NCI-H1436 treated with DMSO at 0.1 percent for 48 hours (cell line): ENCODE measurements at regions not wholly inside any gene's neighbourhood (a gene's known extent, or its start where the extent isn't known, plus 50 kb on each side); places are given as distances from the start of the nearest gene placed in this dataset.

Experiments used
- DNase-seq: peaks from one replicate; lab custom pipeline; 2025; lab: John Stamatoyannopoulos, UW

GRCh38 chr4:112847781-112848180 lies 201.7 kb upstream of the ANK2 start:
- DNase-seq, result no peak

DNA sequence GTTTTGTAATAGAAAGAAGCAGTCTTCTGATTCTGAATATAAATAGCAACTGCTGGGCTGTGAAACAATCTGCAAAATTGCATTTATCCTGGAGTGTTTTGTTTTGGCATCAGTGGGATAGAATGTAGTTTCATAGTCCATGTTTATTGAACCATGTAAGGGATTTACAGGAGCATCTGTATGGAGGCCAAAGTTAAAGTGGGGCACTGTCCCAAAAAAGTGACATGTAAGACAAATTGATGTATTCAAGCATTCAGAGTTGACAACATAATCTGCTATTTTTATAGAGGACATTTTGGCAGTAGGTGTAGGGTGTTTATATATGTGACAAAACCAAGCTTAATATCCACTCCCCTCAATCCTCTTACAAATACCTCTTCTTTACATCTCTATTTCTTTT lies 200.5 kb upstream of the ANK2 start:
- no peak for DNase-seq

DNA sequence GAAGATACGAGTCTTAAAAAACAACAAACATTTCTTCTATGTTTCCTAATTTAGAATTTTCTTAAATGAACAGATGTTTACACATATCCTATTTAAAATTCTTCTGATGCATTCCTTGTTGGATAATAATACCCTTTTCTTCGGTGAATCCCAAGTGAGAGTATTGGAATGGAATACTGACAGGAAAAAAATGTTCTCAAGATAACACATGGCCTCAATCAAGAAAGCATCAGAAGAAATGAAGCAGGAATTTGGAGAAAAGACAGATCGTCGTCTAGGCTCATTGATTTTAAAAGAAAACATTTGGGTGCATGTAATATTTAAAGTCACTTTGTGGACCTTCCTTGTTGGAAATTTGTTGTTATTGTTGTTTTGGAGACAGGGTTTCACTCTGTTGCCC lies 196.9 kb upstream of the ANK2 start:
- DNase-seq, result no peak

DNA sequence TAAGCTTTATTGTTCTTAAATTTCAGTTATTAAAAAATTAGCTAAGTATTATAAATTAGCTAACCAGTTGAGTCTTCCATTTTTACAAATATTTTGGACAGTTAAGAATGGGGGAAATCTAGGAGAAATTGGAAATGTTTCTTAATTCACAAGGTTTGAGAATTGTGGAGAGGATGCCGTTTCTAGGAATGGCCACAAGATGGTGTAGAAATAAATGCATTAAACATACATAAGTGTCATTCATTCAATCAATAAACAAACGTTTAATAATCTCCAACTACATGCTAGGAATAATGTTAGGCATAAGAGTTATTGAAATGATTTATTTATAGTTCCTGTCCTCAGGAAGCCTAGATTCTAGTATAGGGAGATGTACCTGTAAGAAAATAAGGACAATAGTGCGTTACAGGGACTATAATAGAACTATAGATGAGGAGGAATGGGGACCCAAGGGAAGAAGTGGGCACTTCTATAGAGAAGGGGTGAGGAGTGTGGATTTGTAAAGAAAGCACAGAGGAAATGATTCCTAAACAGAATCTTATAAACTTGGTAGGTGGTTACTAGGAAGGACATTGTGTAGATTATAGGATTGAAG lies 195.7 kb upstream of the ANK2 start:
- DNase-seq, result no peak

GRCh38 chr4:112854420-112854819 lies 195.0 kb upstream of the ANK2 start:
- DNase-seq, result no peak

GRCh38 chr4:112855058-112855457 lies 194.4 kb upstream of the ANK2 start:
- no peak for DNase-seq

DNA sequence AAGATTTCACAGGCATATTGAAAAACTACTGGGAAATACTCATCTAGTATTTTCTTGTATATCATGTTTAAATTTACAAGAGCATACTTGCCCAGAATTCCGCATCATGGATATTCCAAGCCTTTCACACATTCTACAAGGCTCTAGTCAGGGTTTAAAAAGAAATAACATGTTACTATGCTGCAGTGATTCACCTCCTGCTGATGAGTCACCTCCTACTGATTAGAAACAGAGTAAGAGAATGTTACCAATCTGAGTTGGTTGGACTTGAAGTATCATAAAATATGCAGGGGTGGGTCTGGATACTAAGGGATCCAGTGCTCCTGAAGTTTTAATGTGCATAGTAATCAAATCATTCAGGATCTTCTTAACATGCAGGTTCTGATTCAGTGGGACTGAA lies 192.0 kb upstream of the ANK2 start:
- DNase-seq, result no peak

DNA sequence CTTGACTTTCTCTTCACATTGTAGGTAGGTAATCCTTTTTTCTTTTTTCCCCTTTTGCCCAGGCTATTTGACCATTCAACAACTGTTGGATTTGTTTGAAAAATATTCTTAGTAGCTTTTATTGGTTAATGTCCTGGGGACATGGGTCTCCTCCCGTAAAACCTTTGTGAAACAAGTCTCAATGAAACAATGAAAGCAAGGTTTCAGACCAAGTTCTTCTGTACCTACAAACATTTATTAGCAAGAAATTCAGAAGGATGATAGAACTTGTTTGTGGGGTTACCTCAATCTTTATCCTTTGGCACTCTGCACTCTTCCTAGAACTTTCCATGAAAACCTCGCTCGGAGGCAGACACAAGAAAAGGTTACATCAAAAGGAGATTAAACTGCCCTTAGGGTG lies 190.7 kb upstream of the ANK2 start:
- DNase-seq, result no peak

DNA sequence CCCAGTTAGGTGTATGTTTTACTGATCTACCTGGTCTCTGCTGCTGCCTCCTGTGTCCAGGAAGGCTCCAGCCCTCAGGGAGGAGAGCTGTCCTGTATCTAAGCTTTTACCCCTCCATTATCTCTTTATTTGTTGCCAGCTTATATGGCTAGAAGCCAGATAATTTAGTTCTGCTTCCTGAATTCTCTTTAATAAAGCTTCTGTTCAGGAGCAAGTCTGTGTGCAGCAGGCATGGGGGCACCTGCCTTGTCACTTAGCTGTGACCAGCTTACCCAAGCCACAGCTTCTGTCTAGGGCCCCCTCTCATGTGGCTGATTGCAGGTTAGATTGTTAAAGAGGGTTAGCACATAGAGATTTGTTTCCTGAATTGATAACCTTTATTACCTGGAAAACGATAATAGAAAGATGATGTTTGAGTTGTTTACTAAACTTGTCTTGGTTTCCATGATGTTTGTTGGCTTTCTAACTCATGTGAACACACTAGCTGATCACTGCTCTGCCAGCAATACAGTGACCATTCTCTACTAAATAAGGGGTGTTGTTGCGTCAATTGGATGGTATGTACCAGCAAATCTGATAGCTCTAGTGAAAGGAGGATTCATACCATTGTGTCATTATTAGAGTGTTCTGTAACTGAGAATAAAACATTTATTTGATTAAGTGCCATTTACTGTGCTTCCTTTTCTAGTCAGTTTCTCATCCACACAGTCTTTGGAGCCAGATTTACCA lies 189.8 kb upstream of the ANK2 start:
- DNase-seq, result no peak

- DNase-seq, result no peak
Observed at GRCh38 chr4:112860830-112861690, 188.4 kb upstream of the ANK2 start.

GRCh38 chr4:112861691-112862674 lies 187.5 kb upstream of the ANK2 start:
- DNase-seq, result no peak

- no peak for DNase-seq
Observed at GRCh38 chr4:112865443-112865842, 184.0 kb upstream of the ANK2 start.

GRCh38 chr4:112876316-112876715 lies 173.1 kb upstream of the ANK2 start:
- no peak for DNase-seq

GRCh38 chr4:112881842-112882241 lies 167.6 kb upstream of the ANK2 start:
- DNase-seq, result no peak

GRCh38 chr4:112882286-112882685 lies 167.2 kb upstream of the ANK2 start:
- no peak for DNase-seq

DNA sequence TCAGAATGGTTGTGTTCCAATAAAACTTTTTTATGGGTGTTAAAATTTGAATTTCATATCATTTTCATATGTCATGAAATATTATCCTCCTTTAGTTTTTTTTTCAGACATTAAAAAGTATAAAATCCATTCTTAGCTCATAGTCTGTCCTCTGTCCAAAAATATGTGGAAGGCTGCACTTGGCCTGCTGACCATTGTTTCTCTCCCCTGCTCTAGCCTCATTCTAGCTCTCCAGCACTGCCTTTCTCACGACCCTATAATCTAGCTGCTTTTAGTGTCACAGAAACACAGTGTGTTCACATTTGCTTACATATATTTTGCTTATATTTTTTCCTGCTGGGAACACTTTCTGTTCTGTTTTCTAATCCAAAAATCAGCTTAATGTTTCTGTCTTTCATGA lies 165.0 kb upstream of the ANK2 start:
- no peak for DNase-seq

DNA sequence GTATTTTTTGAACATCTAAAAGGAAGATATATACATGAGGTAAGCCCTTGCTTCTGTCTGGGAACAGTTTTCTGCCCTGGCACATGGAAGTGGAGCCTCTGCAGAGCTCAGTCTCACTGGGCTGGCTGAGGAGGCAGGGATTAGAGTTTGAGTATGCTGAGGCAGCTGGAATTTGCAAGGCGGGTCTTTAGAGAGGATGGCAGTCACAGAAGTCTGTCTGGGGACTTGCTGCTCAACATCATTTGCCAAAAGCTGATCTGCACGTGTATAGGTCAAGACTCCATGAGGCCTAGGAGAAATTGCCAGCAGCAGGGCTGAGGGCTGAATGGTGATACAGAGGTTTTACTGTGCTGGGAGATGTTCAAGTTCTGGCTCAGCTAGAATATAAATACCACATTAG lies 163.6 kb upstream of the ANK2 start:
- DNase-seq, result no peak

DNA sequence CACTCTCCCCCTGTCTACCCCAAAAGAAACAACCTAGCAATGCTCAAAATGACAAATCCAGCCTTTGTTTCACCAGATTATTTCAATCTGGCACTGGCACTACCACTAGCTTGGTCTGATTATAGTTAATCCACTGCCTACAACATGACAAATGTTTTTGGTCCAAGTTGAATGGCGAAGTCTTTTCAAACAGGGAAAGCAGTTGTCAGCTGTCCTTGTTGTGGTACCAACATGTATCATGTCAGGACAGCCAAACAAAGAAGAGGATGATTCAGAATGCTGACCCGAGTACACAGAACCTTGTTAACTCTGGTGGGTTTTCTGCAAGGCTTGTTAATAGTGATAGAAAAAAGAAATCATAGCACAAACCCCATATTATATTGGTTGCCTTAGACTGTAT lies 160.8 kb upstream of the ANK2 start:
- DNase-seq, result no peak

DNA sequence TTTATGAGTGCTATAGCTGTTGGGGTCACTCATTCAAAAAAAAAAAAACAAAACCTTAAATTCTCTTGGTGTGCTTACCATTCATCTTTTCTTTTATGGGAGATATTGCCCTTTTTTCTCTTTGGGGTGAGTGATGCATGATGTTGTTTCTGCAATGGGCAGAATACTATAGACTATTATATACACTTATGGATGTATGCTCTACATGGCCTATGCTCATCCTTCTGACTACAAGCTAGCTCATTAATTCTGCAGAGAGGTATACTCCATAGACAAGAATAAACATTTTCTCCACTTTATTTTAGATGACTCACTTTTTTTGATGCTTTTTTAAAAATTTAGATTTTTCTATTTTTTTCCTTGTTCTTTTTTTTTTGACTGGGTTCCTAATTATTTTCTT lies 160.3 kb upstream of the ANK2 start:
- DNase-seq, result no peak

- DNase-seq, result no peak
Observed at GRCh38 chr4:112889619-112890527, 159.6 kb upstream of the ANK2 start.

- DNase-seq, result no peak
Observed at GRCh38 chr4:112894480-112894879, 155.0 kb upstream of the ANK2 start.
